ENCODE measurements at regions not wholly inside any gene's neighbourhood (a gene's known extent, or its start where the extent isn't known, plus 50 kb on each side); places are given as distances from the start of the nearest gene placed in this dataset.

DNA sequence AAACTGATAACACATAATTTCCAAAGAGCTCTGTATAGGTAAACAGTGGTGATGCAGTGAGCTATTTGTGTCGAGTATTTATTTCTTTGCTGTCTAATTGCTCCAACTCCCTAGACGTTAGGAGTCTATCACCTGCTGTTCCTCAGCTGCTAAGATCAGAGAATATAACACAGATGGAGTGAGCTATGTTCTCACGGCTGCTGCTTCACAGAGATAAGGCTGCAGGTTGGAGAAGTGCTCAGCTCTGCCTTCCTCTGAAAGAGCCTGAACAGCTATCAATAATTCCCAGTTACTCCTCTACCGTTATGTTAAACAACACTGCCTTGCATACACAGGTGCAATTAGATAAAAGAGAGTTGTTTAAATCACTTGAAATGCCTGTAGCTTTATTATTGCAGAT lies 103.2 kb upstream of the MDGA2 start:
- TF ChIP-seq, protein P1, sequence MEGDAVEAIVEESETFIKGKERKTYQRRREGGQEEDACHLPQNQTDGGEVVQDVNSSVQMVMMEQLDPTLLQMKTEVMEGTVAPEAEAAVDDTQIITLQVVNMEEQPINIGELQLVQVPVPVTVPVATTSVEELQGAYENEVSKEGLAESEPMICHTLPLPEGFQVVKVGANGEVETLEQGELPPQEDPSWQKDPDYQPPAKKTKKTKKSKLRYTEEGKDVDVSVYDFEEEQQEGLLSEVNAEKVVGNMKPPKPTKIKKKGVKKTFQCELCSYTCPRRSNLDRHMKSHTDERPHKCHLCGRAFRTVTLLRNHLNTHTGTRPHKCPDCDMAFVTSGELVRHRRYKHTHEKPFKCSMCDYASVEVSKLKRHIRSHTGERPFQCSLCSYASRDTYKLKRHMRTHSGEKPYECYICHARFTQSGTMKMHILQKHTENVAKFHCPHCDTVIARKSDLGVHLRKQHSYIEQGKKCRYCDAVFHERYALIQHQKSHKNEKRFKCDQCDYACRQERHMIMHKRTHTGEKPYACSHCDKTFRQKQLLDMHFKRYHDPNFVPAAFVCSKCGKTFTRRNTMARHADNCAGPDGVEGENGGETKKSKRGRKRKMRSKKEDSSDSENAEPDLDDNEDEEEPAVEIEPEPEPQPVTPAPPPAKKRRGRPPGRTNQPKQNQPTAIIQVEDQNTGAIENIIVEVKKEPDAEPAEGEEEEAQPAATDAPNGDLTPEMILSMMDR (conservative IDR thresholded peaks at IDR 0.05) = no peak
- TF ChIP-seq ZFX (IDR thresholded peaks at IDR 0.05) = no peak

Data from C4-2B (cell line).